LNCaP clone FGC (cell line): ENCODE measurements at regions not wholly inside any gene's neighbourhood (a gene's known extent, or its start where the extent isn't known, plus 50 kb on each side); places are given as distances from the start of the nearest gene placed in this dataset.

Source experiments
- DNase-seq: peaks from one replicate; pipeline ENCODE4 v3.0.0-alpha.2; 2011; ENCODE audit warnings: low read depth
- H3K4me3 ChIP-seq: 2 replicates; pipeline ENCODE4 v1.5.1; 2011; ENCODE audit warnings: mild to moderate bottlenecking, low read depth, low read length, control low read depth
- TF ChIP-seq, protein P1 (sequence below): IDR thresholded peaks from 2 replicates; pipeline ENCODE4 v1.5.1; 2012; ENCODE audit warnings: mild to moderate bottlenecking; ENCODE audit not compliant: control insufficient read depth, insufficient read depth; ENCODE audit errors: extremely low read depth

DNA sequence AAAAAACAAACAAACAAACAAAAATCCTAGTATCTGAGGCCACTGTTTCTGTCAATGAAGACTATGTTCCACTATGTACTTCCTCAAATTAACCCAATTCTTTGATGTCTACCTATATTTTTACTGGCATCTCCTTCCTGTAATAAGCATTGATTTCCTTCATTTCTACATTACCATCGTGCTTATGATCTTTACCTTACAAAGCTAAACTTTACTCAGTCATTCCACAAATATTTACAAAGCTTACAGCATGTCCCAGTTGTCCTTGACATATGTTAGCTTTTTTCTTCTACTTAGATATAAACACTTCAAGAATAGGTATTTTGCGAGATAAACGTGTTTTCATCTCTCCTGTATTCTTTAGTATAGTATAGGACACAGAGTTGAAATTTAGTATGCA is 1090.9 kb downstream of the PCDH9 start:
- no peak overlapping the region for H3K4me3 ChIP-seq

DNA sequence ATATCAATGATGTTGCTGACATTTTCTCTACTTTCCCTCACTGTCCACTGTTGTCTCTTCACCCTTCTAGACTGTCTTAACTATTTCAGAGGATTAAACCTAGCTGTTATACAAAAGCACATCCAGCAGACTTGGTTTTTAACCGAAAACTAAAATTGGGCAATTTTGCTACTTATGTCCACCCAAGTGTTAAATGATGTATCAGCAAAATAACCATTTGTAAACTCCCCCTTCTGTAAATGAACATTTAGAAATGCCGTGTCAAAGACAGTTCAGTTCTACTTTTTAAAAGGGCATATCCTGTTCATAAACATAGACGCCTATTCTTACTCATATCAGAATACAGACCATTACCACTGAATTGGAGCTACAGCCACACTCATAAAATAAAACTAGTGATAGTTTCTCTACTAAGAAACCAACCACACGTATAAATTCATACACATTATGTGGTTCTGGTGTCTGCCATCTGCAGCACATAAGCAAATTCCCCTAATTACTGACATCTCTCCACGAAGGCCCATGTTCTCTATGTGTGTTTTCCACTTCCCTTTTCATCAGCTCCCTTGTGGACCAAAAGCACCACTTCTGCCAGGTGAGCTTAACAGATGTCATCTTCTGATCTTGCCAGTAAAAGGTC is 1091.8 kb downstream of the PCDH9 start:
- no peak overlapping the region for H3K4me3 ChIP-seq
- DNase-seq = no peak
- TF ChIP-seq, protein P1, sequence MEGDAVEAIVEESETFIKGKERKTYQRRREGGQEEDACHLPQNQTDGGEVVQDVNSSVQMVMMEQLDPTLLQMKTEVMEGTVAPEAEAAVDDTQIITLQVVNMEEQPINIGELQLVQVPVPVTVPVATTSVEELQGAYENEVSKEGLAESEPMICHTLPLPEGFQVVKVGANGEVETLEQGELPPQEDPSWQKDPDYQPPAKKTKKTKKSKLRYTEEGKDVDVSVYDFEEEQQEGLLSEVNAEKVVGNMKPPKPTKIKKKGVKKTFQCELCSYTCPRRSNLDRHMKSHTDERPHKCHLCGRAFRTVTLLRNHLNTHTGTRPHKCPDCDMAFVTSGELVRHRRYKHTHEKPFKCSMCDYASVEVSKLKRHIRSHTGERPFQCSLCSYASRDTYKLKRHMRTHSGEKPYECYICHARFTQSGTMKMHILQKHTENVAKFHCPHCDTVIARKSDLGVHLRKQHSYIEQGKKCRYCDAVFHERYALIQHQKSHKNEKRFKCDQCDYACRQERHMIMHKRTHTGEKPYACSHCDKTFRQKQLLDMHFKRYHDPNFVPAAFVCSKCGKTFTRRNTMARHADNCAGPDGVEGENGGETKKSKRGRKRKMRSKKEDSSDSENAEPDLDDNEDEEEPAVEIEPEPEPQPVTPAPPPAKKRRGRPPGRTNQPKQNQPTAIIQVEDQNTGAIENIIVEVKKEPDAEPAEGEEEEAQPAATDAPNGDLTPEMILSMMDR = no peak

More for the DNA sequence above, 1090.9 kb downstream of the PCDH9 start:
- DNase-seq = no peak
- TF ChIP-seq, protein P1 = no peak

DNA sequence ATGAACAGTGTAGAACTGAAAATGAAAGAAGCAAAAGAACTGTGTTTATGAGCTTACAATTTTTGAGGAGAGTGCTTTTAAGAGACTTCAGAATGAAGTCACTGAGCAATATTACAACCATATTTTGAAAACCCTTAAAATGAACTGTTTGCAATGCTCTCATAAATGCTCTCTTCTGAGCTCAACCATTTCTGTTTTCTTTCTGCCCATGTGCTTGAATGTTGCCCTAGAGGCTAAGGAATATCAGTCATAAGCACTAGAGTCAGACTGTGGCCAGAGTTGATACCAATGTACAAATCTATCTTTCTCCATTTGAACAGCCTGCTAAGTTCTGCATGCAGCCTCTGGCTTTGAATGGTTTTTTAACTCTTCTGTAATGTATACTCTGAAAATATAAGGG is 1092.8 kb downstream of the PCDH9 start:
- H3K4me3 ChIP-seq = no peak overlapping the region
- TF ChIP-seq, protein P1 = no peak
- DNase-seq = no peak

DNA sequence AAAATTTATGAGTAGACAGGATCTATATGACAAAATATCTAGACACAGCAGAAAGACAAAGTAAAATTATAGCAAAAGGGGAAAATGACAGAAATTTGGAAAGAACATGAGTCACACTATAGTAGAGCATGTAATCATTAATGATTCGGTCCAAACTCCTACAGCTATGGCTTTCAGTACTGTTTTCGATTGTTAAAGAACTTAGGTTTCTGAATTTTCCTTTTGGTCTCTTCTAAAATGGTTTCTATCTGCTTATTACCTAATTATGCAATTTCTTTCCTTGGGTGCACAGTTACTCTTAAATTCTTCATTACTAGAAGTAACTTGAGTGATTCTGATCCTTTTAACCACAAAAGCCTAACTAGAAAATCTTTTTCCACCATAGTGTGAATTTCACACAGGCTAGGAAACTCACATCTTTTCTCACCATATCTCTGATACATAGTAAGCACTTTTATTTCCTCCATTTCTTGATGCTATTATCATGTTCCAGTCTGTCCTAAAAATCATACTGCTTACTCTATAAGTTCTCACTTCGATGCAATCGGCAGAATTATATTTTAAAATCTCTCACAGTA is 1101.4 kb downstream of the PCDH9 start:
- TF ChIP-seq, protein P1 = no peak
- no peak for DNase-seq
- no peak overlapping the region for H3K4me3 ChIP-seq

DNA sequence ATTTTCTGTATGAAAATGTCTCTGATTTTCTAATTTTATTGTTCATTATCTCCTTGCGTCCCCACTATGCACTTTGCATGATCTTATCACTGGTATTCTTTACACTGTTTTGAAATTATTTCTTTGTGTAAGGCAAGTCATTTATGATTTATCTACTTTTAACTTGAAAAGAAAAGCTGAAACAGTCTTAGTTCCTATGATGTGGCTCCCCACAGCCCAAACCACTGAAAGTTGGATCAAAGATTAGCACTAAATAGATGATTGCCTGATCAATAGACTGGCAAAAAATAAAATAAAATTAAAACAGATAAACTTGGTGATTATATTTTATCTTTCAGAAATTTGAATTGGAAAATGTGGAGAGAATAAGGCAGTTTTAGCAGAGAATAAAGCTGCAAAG is 1101.9 kb downstream of the PCDH9 start:
- TF ChIP-seq, protein P1 = no peak
- H3K4me3 ChIP-seq = no peak overlapping the region
- no peak for DNase-seq

DNA sequence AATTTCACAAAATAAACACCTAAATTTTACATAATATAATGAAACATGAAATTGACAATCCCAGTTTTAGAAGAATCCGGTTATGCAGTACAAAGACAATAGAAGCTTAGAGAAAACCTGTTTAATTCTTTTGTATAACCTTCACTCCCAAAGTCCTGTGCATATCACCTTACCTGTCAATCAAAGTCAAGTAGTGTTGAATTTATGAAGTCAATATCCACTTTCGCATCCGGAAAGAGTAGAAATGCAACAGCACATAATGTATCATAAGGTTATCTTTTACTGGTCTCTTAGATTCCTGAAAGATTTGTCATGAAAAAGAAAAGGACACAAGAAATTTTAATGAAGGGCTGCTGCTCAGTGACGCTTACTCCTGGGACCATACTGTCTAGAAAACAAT is 1112.6 kb downstream of the PCDH9 start:
- no peak overlapping the region for H3K4me3 ChIP-seq
- TF ChIP-seq, protein P1 = no peak
- no peak for DNase-seq
